Skeletal muscle satellite cell (primary cell): ENCODE measurements at regions not wholly inside any gene's neighbourhood (a gene's known extent, or its start where the extent isn't known, plus 50 kb on each side); places are given as distances from the start of the nearest gene placed in this dataset.

Source experiments
- H3K27me3 ChIP-seq: 2 replicates; pipeline ENCODE4 v1.7.0; 2013; ENCODE audit warnings: low read length; ENCODE audit not compliant: control insufficient read depth, insufficient read depth
- H3K36me3 ChIP-seq: 2 replicates; pipeline ENCODE4 v1.7.0; 2013; ENCODE audit warnings: mild to moderate bottlenecking, control low read depth, low read length; ENCODE audit not compliant: insufficient read depth
- H3K4me1 ChIP-seq: 2 replicates; pipeline ENCODE4 v1.7.0; 2013; ENCODE audit warnings: low read length; ENCODE audit not compliant: control insufficient read depth, insufficient read depth
- H3K4me2 ChIP-seq: 2 replicates; pipeline ENCODE4 v1.7.0; 2013; ENCODE audit warnings: mild to moderate bottlenecking, low read length
- H3K4me3 ChIP-seq: 2 replicates; pipeline ENCODE4 v1.7.0; 2013; ENCODE audit warnings: low read length
- H3K9ac ChIP-seq: 2 replicates; pipeline ENCODE4 v1.7.0; 2013; ENCODE audit warnings: mild to moderate bottlenecking, low read depth, low read length, moderate library complexity
- H3K9me3 ChIP-seq: replicated peaks from 2 replicates; pipeline ENCODE4 v1.7.0; 2013; ENCODE audit warnings: mild to moderate bottlenecking, control low read depth, low read length

GRCh38 chr4:27366104-27366823, 505.6 kb downstream of the STIM2 start:
- Histone ChIP-seq H3K4me3 (no peak overlapping the region), H3K4me1 (peaks cover 3% of the 10 kb centered on the region), H3K9ac (no peak overlapping the region), H3K27me3 (no peaks in the 10 kb centered on the region), H3K4me2 (no peak overlapping the region), H3K36me3 (no peaks in the 10 kb centered on the region), H3K9me3 (no peaks in the 10 kb centered on the region)

DNA sequence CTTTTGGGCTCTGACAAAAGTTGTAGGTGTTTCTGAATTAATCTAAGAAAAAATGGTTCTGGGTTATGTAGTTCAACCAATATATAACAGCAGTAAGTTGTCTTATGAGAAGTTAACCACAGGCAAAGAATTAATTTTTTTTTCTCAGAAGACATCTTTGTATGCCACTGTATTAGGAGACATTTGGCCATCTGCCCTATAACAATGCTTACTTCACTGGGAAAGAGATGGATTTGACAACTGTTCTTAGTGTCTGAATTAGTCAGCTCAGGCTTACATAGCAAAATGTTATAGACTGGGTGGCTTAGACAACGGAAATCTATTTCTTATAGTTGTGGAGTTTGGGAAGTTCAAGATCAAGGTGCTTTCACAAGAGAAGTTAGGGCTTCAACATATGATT, 508.1 kb downstream of the STIM2 start:
- H3K4me3 ChIP-seq, result no peak overlapping the region
- no peak overlapping the region for H3K4me2 ChIP-seq
- H3K9ac ChIP-seq, result no peak overlapping the region
- H3K9me3 ChIP-seq, result no peaks in the 10 kb centered on the region
- H3K27me3 ChIP-seq, result no peaks in the 10 kb centered on the region
- no peaks in the 10 kb centered on the region for H3K36me3 ChIP-seq
- no peaks in the 10 kb centered on the region for H3K4me1 ChIP-seq

GRCh38 chr4:27381815-27382214, 521.2 kb downstream of the STIM2 start:
- no peak overlapping the region for H3K4me2 ChIP-seq
- no peaks in the 10 kb centered on the region for H3K36me3 ChIP-seq
- no peak overlapping the region for H3K4me3 ChIP-seq
- H3K9me3 ChIP-seq, result no peaks in the 10 kb centered on the region
- no peaks in the 10 kb centered on the region for H3K27me3 ChIP-seq
- no peak overlapping the region for H3K9ac ChIP-seq
- no peaks in the 10 kb centered on the region for H3K4me1 ChIP-seq

- H3K4me2 ChIP-seq, result no peak overlapping the region
- H3K4me3 ChIP-seq, result no peak overlapping the region
- no peak overlapping the region for H3K9ac ChIP-seq
- no peaks in the 10 kb centered on the region for H3K4me1 ChIP-seq
- no peaks in the 10 kb centered on the region for H3K27me3 ChIP-seq
- H3K36me3 ChIP-seq, result no peaks in the 10 kb centered on the region
- H3K9me3 ChIP-seq, result no peaks in the 10 kb centered on the region
Measured at GRCh38 chr4:27387711-27388110, 527.1 kb downstream of the STIM2 start.

DNA sequence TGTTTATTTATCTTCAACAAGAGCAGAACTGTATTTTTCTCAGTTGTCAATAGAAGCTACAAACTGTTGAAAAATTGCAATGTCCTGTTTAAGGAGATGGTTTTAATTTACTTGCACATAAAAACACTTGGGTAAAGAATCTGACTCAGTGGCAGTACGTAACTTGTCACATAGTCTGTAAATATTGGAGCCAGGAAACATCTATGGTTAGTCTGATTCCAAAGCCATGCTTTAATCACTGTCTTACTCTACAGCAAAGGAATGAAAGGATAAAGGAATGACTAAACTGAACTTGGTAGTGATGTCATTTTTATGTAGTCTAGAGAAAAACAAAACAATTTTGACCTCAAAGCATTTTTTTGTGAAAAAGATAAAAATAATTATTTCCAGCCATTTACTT, 537.2 kb downstream of the STIM2 start:
- H3K36me3 ChIP-seq, result no peaks in the 10 kb centered on the region
- no peak overlapping the region for H3K4me2 ChIP-seq
- H3K9ac ChIP-seq, result no peak overlapping the region
- no peaks in the 10 kb centered on the region for H3K27me3 ChIP-seq
- no peak overlapping the region for H3K4me3 ChIP-seq
- no peaks in the 10 kb centered on the region for H3K4me1 ChIP-seq
- H3K9me3 ChIP-seq, result no peaks in the 10 kb centered on the region

- Histone ChIP-seq H3K9ac (no peak overlapping the region), H3K36me3 (no peaks in the 10 kb centered on the region), H3K27me3 (no peaks in the 10 kb centered on the region), H3K4me2 (no peak overlapping the region), H3K4me3 (no peak overlapping the region), H3K9me3 (no peaks in the 10 kb centered on the region), H3K4me1 (no peaks in the 10 kb centered on the region)
Measured at GRCh38 chr4:27398631-27399310, 538.1 kb downstream of the STIM2 start.

- H3K4me3 ChIP-seq, result no peak overlapping the region
- H3K27me3 ChIP-seq, result no peaks in the 10 kb centered on the region
- no peak overlapping the region for H3K4me2 ChIP-seq
- no peaks in the 10 kb centered on the region for H3K4me1 ChIP-seq
- H3K36me3 ChIP-seq, result no peaks in the 10 kb centered on the region
- peaks cover 3% of the 10 kb centered on the region for H3K9me3 ChIP-seq
- no peak overlapping the region for H3K9ac ChIP-seq
Measured at GRCh38 chr4:27407616-27408015, 547.0 kb downstream of the STIM2 start.

- H3K4me2 ChIP-seq, result no peak overlapping the region
- H3K27me3 ChIP-seq, result no peaks in the 10 kb centered on the region
- no peaks in the 10 kb centered on the region for H3K36me3 ChIP-seq
- H3K9me3 ChIP-seq, result no peaks in the 10 kb centered on the region
- H3K9ac ChIP-seq, result no peak overlapping the region
- H3K4me1 ChIP-seq, result no peaks in the 10 kb centered on the region
- no peak overlapping the region for H3K4me3 ChIP-seq
Measured at GRCh38 chr4:27412613-27413012, 552.0 kb downstream of the STIM2 start.

- Histone ChIP-seq H3K4me2 (no peak overlapping the region), H3K4me3 (no peak overlapping the region), H3K27me3 (no peaks in the 10 kb centered on the region), H3K36me3 (no peaks in the 10 kb centered on the region), H3K4me1 (no peaks in the 10 kb centered on the region), H3K9ac (no peak overlapping the region), H3K9me3 (no peaks in the 10 kb centered on the region)
Measured at GRCh38 chr4:27414887-27415731, 554.5 kb downstream of the STIM2 start.

GRCh38 chr4:27428661-27429060, 568.0 kb downstream of the STIM2 start:
- Histone ChIP-seq H3K4me1 (no peaks in the 10 kb centered on the region), H3K27me3 (no peaks in the 10 kb centered on the region), H3K9ac (no peak overlapping the region), H3K9me3 (no peaks in the 10 kb centered on the region), H3K4me3 (no peak overlapping the region), H3K36me3 (no peaks in the 10 kb centered on the region), H3K4me2 (no peak overlapping the region)

GRCh38 chr4:27429364-27429871, 568.8 kb downstream of the STIM2 start:
- Histone ChIP-seq H3K4me1 (no peaks in the 10 kb centered on the region), H3K4me3 (no peak overlapping the region), H3K9me3 (no peaks in the 10 kb centered on the region), H3K4me2 (no peak overlapping the region), H3K9ac (no peak overlapping the region), H3K36me3 (no peaks in the 10 kb centered on the region), H3K27me3 (no peaks in the 10 kb centered on the region)
